Endothelial cell of umbilical vein (primary cell): ENCODE measurements at regions not wholly inside any gene's neighbourhood (a gene's known extent, or its start where the extent isn't known, plus 50 kb on each side); places are given as distances from the start of the nearest gene placed in this dataset.

Experiments used
- CTCF ChIP-seq, 2 donors: IDR thresholded peaks; 1 replicate in 1 of 2; 2 replicates in 1 of 2; pipeline ENCODE4 v1.5.1; 2011; ENCODE audit warnings: low read length in 2 of 2, mild to moderate bottlenecking in 2 of 2, moderate library complexity in 2 of 2, control low read depth in 1 of 2, inconsistent platforms in 1 of 2, low read depth in 1 of 2; ENCODE audit not compliant: insufficient read depth in 1 of 2; ENCODE audit errors: extremely low read depth in 1 of 2
- EZH2 ChIP-seq: IDR thresholded peaks from 2 replicates; pipeline ENCODE4 v1.6.1; 2012; ENCODE audit warnings: borderline replicate concordance, low read depth, mild to moderate bottlenecking, moderate library complexity, low read length, inconsistent platforms; ENCODE audit not compliant: severe bottlenecking
- FOS ChIP-seq: IDR thresholded peaks from 2 replicates; pipeline ENCODE4 v1.6.1; 2011; ENCODE audit warnings: mild to moderate bottlenecking, low read length, moderate library complexity, borderline replicate concordance; ENCODE audit not compliant: insufficient read depth
- GATA2 ChIP-seq: IDR thresholded peaks from 2 replicates; pipeline ENCODE4 v1.7.0; 2011; ENCODE audit warnings: low read depth, mild to moderate bottlenecking, moderate library complexity, mixed read lengths, low read length; ENCODE audit not compliant: insufficient read length, insufficient read depth
- JUN ChIP-seq: IDR thresholded peaks from 2 replicates; pipeline ENCODE4 v1.6.1; 2011; ENCODE audit warnings: borderline replicate concordance, low read depth; ENCODE audit not compliant: insufficient read length, insufficient read depth
- MAX ChIP-seq: IDR thresholded peaks from 2 replicates; pipeline ENCODE4 v1.6.1; 2011; ENCODE audit not compliant: insufficient read depth, insufficient read length
- MYC ChIP-seq: IDR thresholded peaks from one replicate; pipeline ENCODE4 v1.6.1; 2011; ENCODE audit warnings: mild to moderate bottlenecking, low read depth, low read length
- POLR2A ChIP-seq: IDR thresholded peaks from 2 replicates; pipeline ENCODE4 v1.6.1; 2012; ENCODE audit warnings: low read depth, mild to moderate bottlenecking, control low read depth, low read length
- POLR2AphosphoS5 ChIP-seq: IDR thresholded peaks from 2 replicates; pipeline ENCODE4 v1.6.1; 2012; ENCODE audit warnings: low read depth, mild to moderate bottlenecking, control low read depth, low read length, moderate library complexity; ENCODE audit not compliant: insufficient read depth

GRCh38 chr6:101236709-101237108, 156.8 kb upstream of the GRIK2 start:
- TF ChIP-seq CTCF (IDR thresholded peaks at IDR 0.05; ENCODE audit: extremely low read depth in 1 of 2, insufficient read depth in 1 of 2, low read depth in 1 of 2, low read length in 2 of 2) (no peak), POLR2A (no peak), POLR2AphosphoS5 (no peak), FOS (no peak), EZH2 (no peak), GATA2 (no peak), JUN (no peak), MAX (no peak), MYC (no peak)
